Tibial nerve (tissue), 4 donors: ENCODE measurements at regions not wholly inside any gene's neighbourhood (a gene's known extent, or its start where the extent isn't known, plus 50 kb on each side); places are given as distances from the start of the nearest gene placed in this dataset.

Source experiments
- DNase-seq, 2 donors: peaks; one replicate each; pipeline ENCODE4 v3.0.0-alpha.2; 2019; ENCODE audit warnings: low spot score in 2 of 2
- H3K27ac ChIP-seq, 4 donors: fragments of 200-600 bp; sonication (generic) in 3 of 4; one replicate each; pipeline ENCODE4 v1.5.1; 2017 to 2019; ENCODE audit warnings: mild to moderate bottlenecking in 1 of 4
- H3K27me3 ChIP-seq, 2 donors: fragments of 200-600 bp; sonication (generic) in 1 of 2; one replicate each; pipeline versions ENCODE4 v1.5.1 to v1.6.0; 2017 to 2019
- H3K36me3 ChIP-seq, 3 donors: fragments of 200-600 bp; sonication (generic); one replicate each; pipeline ENCODE4 v1.5.1; 2018 to 2019
- H3K4me1 ChIP-seq, 4 donors: fragments of 200-600 bp; sonication (generic) in 3 of 4; one replicate each; pipeline ENCODE4 v1.5.1; 2017 to 2019
- H3K4me3 ChIP-seq, 4 donors: fragments of 200-600 bp; sonication (generic) in 3 of 4; one replicate each; pipeline ENCODE4 v1.5.1; 2017 to 2019; ENCODE audit warnings: mild to moderate bottlenecking in 1 of 4, moderate library complexity in 1 of 4
- H3K9me3 ChIP-seq, 4 donors: fragments of 200-600 bp; sonication (generic) in 3 of 4; one replicate each; pipeline ENCODE4 v1.5.1; 2017 to 2019
- EP300 ChIP-seq, 2 donors: sonication (generic); formaldehyde crosslinking; IDR thresholded peaks; one replicate each; pipeline ENCODE4 v1.6.1; 2017; ENCODE audit warnings: antibody characterized with exemption in 2 of 2, mild to moderate bottlenecking in 1 of 2
- POLR2A ChIP-seq, 2 donors: fragments of 450-650 bp; IDR thresholded peaks; one replicate each; pipeline ENCODE4 v1.6.1; 2017; ENCODE audit warnings: antibody characterized with exemption in 2 of 2, mild to moderate bottlenecking in 2 of 2, moderate library complexity in 2 of 2
- WGBS, 2 donors: methylation state at CpG; one replicate each; pipeline ENCODE4 v1.1.5; 2018; 5-methylcytosine and 5-hydroxymethylcytosine counted together
- TF ChIP-seq, protein P1 (sequence below), 5 experiments: fragments of 200-600 bp in 3 of 5; fragments of 450-650 bp in 2 of 5; sonication (generic) in 3 of 5; IDR thresholded peaks; one replicate each; pipeline ENCODE4 v1.5.1; 2016 to 2019; ENCODE audit warnings: antibody characterized with exemption in 5 of 5, mild to moderate bottlenecking in 3 of 5, moderate library complexity in 2 of 5

DNA sequence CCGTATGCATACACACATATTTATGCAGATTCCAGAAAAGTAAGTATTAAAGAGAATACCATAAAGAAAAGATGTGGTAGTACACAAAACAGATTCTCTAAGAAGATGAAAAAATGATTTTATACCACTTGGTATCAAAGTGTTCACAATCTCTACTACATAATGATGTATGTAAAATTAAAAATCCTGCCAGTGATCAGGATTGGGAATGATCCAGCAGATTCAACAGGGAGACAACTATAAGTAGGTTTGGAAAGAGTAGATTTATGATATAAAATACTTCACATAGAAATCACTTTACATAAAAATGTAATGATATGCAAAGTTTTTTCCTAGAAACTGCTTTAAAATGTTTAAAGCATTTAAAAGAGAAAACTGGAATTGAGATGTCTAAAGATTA is 447.0 kb downstream of the CNTNAP4 start:
- no peaks in the 10 kb centered on the region for H3K36me3 ChIP-seq
- H3K9me3 ChIP-seq: no peaks in the 10 kb centered on the region
- H3K4me1 ChIP-seq: no peaks in the 10 kb centered on the region
- DNase-seq: no peak
- no peak overlapping the region for H3K4me3 ChIP-seq
- 81 to 90% methylated on average over 1 of the region's 1 CpG for WGBS, 2 donors
- H3K27ac ChIP-seq: no peak overlapping the region
- TF ChIP-seq POLR2A (IDR thresholded peaks at IDR 0.05): no peak
- TF ChIP-seq, protein P1, sequence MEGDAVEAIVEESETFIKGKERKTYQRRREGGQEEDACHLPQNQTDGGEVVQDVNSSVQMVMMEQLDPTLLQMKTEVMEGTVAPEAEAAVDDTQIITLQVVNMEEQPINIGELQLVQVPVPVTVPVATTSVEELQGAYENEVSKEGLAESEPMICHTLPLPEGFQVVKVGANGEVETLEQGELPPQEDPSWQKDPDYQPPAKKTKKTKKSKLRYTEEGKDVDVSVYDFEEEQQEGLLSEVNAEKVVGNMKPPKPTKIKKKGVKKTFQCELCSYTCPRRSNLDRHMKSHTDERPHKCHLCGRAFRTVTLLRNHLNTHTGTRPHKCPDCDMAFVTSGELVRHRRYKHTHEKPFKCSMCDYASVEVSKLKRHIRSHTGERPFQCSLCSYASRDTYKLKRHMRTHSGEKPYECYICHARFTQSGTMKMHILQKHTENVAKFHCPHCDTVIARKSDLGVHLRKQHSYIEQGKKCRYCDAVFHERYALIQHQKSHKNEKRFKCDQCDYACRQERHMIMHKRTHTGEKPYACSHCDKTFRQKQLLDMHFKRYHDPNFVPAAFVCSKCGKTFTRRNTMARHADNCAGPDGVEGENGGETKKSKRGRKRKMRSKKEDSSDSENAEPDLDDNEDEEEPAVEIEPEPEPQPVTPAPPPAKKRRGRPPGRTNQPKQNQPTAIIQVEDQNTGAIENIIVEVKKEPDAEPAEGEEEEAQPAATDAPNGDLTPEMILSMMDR (IDR thresholded peaks at IDR 0.05): no peak
- TF ChIP-seq EP300 (IDR thresholded peaks at IDR 0.05): no peak
- no peaks in the 10 kb centered on the region for H3K27me3 ChIP-seq

DNA sequence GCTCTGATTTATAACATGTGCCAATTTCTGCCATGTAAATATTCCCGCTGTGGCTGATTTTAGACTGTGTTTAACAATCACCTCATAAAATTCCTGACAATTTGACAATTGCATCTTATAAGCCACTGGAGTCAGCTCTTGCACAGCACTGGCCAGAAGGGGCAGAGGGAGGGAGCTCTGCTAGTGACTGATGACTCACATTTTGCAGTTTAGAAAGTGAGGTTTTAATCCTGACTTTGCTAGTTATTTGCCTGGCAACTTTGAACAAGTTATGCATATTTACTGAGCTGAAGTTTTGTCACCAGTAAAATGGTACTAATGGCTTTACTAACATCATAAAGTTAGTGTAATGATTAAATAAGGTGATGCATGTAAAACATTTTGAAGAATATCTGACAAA is 452.3 kb downstream of the CNTNAP4 start:
- H3K4me1 ChIP-seq: no peaks in the 10 kb centered on the region
- 50 to 52% methylated on average over 1 of the region's 1 CpG for WGBS, 2 donors
- H3K4me3 ChIP-seq: no peak overlapping the region
- no peak overlapping the region for H3K27ac ChIP-seq
- H3K27me3 ChIP-seq: no peaks in the 10 kb centered on the region
- TF ChIP-seq EP300 (IDR thresholded peaks at IDR 0.05): no peak
- TF ChIP-seq POLR2A (IDR thresholded peaks at IDR 0.05): no peak
- TF ChIP-seq, protein P1 (IDR thresholded peaks at IDR 0.05): no peak
- no peak for DNase-seq
- H3K9me3 ChIP-seq: no peaks in the 10 kb centered on the region
- no peaks in the 10 kb centered on the region for H3K36me3 ChIP-seq

DNA sequence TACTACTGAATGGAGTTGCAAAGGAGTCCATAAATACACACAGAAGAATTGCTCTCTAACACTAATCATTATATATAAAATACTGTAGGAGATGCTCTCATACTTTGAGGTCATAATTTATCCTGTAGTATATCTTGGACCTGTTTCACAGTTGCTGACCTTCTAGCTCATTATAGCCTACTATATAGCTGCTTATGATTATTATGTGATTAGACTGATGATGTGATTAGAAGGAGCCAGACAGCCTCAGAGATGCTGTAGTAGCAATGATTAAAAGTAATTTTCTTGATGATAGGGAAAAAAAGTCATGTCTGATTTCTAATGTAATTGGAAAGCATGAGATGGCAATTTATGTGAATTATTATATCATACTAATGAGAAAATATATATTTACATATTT is 455.7 kb downstream of the CNTNAP4 start:
- Histone ChIP-seq H3K4me1 (no peaks in the 10 kb centered on the region), H3K27ac (no peak overlapping the region), H3K4me3 (no peak overlapping the region), H3K36me3 (no peaks in the 10 kb centered on the region), H3K27me3 (no peaks in the 10 kb centered on the region), H3K9me3 (no peaks in the 10 kb centered on the region)
- TF ChIP-seq EP300 (IDR thresholded peaks at IDR 0.05): no peak
- TF ChIP-seq, protein P1 (IDR thresholded peaks at IDR 0.05): no peak
- no peak for TF ChIP-seq POLR2A (IDR thresholded peaks at IDR 0.05)
- DNase-seq: no peak

DNA sequence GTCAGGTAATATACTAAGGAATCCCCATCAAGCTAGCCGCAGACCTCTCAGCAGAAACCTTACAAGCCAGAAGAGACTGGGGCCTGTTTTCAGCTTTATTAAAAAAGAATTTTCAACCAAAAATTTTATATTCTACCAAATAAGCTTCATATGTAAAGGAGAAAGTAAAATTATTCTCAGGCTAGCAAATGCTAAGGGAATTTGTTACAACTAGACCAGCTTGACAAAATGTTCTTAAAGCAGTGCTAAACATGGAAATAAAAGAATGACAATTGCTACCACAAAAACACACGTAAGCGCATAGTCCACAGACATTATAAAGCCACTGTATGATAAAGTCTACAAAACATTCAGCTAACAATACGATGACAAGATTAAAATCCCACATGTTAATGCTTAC is 449.4 kb upstream of the MON1B start:
- no peak for DNase-seq
- Histone ChIP-seq H3K27ac (no peak overlapping the region), H3K9me3 (peaks cover 0 to 38% (median 9%) of the 10 kb centered on the region in 4 donors), H3K36me3 (no peaks in the 10 kb centered on the region), H3K4me1 (no peaks in the 10 kb centered on the region), H3K4me3 (no peak overlapping the region), H3K27me3 (no peaks in the 10 kb centered on the region)
- WGBS, 2 donors: 93% methylated on average over 4 of the region's 4 CpGs
- TF ChIP-seq, protein P1 (IDR thresholded peaks at IDR 0.05): no peak
- no peak for TF ChIP-seq POLR2A (IDR thresholded peaks at IDR 0.05)
- no peak for TF ChIP-seq EP300 (IDR thresholded peaks at IDR 0.05)

DNA sequence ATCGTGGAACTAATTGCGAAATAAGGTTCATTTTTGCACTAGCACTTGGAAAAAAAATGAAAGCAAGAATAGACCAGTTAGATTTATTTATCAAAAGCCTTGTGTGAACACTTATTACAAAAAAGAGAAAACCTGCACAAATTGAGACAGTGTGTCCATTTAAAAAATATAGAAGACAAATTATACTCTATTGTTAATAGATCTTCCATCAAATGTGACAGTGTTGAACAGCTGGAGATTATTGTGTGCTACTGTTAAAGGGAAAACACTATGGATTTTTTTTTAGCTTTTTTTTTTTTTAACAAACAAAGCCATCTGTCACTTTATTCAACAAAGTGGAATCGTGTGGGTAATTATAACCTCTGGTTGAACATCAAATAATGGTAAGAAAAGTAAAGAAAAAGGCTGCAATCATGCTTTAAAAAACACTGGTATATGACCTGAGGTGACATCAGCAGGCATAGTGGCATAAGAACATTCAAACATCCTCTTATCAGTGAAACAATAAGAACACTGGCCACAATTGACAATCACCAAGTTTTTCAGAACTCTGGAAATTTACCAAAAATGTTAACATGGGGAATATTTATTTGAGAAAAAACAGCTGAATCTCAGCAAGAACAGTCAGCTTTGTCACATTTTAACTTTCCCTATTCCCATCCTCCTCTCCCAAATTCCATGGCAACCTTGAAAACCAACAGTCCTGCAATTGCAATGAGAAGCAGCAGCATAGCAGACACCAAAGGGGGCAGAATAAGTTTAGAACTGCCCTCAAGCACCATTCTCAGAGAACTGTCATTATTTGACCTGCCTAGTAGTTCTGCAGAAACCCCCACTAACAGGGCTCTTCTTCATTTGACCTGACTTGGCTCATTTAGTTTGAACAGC is 442.3 kb upstream of the MON1B start:
- DNase-seq: no peak
- Histone ChIP-seq H3K27me3 (no peaks in the 10 kb centered on the region), H3K9me3 (peaks cover 0 to 4% (median 0%) of the 10 kb centered on the region in 4 donors), H3K27ac (no peak overlapping the region), H3K36me3 (no peaks in the 10 kb centered on the region), H3K4me1 (no peaks in the 10 kb centered on the region), H3K4me3 (no peak overlapping the region)
- no peak for TF ChIP-seq EP300 (IDR thresholded peaks at IDR 0.05)
- 57 to 60% methylated on average over 3 of the region's 3 CpGs for WGBS, 2 donors
